RWPE2 (cell line): ENCODE measurements at regions not wholly inside any gene's neighbourhood (a gene's known extent, or its start where the extent isn't known, plus 50 kb on each side); places are given as distances from the start of the nearest gene placed in this dataset.

Experiments
- ATAC-seq: fragments of 200-7000 bp; cut with Tn5 transposase; 3 replicates; pipeline ENCODE4 v1.9.1; 2021; ENCODE audit warnings: low read depth
- DNase-seq: peaks from one replicate; pipeline ENCODE4 v3.0.0-alpha.2; 2020; ENCODE audit warnings: low spot score
- H3K27ac ChIP-seq: fragments of 450-650 bp; 2 replicates; pipeline ENCODE4 v1.5.1; 2017; ENCODE audit warnings: mild to moderate bottlenecking; ENCODE audit not compliant: poor library complexity, severe bottlenecking
- H3K27me3 ChIP-seq: fragments of 250-450 bp; sonication (Bioruptor Pico); 2 replicates; pipeline ENCODE4 v1.5.1; 2021; ENCODE audit warnings: mild to moderate bottlenecking, moderate library complexity; ENCODE audit not compliant: insufficient read depth, poor library complexity, severe bottlenecking
- H3K36me3 ChIP-seq: fragments of 250-450 bp; sonication (Bioruptor Pico); 2 replicates; pipeline ENCODE4 v1.5.1; 2020; ENCODE audit warnings: low read depth, mild to moderate bottlenecking, moderate library complexity
- H3K4me1 ChIP-seq: fragments of 250-450 bp; sonication (Bioruptor Pico); 2 replicates; pipeline ENCODE4 v1.5.1; 2021; ENCODE audit warnings: mild to moderate bottlenecking, moderate library complexity; ENCODE audit not compliant: insufficient read depth, poor library complexity, severe bottlenecking
- H3K4me3 ChIP-seq: fragments of 250-450 bp; sonication (Bioruptor Pico); 2 replicates; pipeline ENCODE4 v1.5.1; 2021; ENCODE audit warnings: mild to moderate bottlenecking, moderate library complexity; ENCODE audit not compliant: severe bottlenecking
- H3K9me3 ChIP-seq: fragments of 250-450 bp; sonication (Bioruptor Pico); 2 replicates; pipeline ENCODE4 v1.5.1; 2021; ENCODE audit warnings: mild to moderate bottlenecking, moderate library complexity; ENCODE audit not compliant: severe bottlenecking
- CTCF ChIP-seq: fragments of 450-650 bp; IDR thresholded peaks from one replicate; pipeline ENCODE4 v1.5.1; 2017; ENCODE audit warnings: mild to moderate bottlenecking, moderate library complexity; ENCODE audit not compliant: poor library complexity, severe bottlenecking

DNA sequence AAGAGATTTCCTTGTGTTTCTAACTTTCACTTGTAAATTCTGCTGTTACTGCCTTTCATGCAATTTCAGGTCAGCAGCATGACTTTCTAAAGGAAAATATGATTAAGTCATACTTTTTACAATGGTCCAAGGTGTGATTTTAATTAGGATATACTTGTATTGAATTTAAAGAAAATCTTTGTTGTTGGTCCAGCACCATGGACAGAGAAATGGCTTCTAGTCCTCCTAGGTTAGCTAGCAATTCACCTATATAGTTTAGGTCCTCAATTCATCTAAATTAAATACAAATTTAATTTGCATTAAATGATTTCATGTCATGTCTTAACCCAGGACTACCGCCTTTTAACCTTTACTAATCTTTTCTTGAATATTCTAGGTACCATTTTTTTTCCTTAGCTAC, 304.9 kb upstream of the RPS6KA3 start:
- Histone ChIP-seq H3K4me3 (no peak overlapping the region), H3K27ac (no peak overlapping the region), H3K36me3 (no peaks in the 10 kb centered on the region), H3K4me1 (no peaks in the 10 kb centered on the region), H3K27me3 (no peaks in the 10 kb centered on the region), H3K9me3 (no peaks in the 10 kb centered on the region)
- ATAC-seq (no peak), DNase-seq (no peak)
- TF ChIP-seq CTCF, result no peak

DNA sequence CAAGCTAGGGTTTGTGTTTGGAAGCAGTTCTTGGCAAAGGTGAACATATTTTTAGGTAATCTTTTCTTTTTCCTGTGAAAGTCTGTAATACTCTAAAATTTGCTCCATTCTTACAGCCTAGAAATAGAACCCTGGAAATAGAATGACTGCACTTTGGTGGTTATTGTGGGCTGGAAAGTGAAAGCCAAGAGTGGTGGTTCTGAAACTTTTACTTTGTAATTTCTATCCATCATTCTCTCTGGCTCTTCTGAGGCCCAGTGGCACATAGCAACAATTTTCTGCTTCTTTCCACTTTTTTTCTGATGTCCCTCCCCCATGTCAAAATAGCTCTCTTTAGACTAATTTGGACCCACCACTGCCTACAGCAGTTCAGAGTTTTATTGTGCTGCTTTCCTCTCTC, 300.4 kb upstream of the RPS6KA3 start:
- no peak for TF ChIP-seq CTCF
- DNase-seq, result no peak

DNA sequence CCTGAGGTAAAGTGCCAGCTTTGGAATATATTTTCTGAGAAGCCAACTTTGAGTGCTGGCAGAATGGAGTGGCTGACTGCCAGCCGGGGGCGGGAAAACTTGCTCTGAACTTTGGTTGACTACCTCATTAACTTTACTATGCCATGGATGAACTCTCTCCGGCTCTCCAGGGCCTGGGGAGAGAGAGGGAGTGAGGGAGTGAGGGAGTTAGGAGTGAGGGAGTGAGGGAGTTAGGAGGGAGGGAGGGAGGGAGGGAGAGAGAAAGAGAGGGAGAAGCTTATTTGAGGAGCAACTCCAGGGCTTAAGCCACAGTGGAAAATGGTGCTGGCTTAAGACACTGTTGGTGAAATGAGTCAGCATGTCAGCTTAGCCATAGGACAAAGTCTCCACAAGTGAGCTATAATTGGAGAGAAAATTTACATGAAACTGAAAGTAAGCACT, 280.9 kb upstream of the RPS6KA3 start:
- ATAC-seq, result no peak
- TF ChIP-seq CTCF, result no peak
- DNase-seq, result no peak

More for the DNA sequence above, 300.4 kb upstream of the RPS6KA3 start:
- Histone ChIP-seq H3K4me1 (no peaks in the 10 kb centered on the region), H3K9me3 (no peaks in the 10 kb centered on the region), H3K27ac (no peak overlapping the region), H3K4me3 (no peak overlapping the region), H3K27me3 (no peaks in the 10 kb centered on the region), H3K36me3 (no peaks in the 10 kb centered on the region)
- ATAC-seq, result no peak

DNA sequence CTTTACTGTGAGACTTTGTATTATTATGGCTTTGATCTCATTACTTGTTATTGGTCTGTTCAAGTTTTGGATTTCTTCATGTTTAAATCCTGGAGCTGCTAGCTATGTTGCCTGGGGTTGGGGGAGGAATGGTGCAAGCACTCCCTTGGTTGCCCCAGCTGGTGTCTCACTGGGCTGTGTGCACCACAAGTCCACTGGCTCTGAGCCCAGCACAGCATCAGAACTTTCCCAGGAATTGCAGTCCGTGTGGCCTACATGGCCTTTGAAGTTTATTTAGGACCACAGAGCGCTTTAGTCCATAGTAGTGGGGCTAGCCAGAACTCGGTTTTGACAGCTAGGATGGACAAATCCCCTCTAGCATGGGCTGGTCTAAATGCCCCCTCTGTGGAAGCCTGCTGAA, 278.8 kb upstream of the RPS6KA3 start:
- DNase-seq (no peak), ATAC-seq (no peak)
- H3K9me3 ChIP-seq, result no peaks in the 10 kb centered on the region
- H3K27me3 ChIP-seq, result no peaks in the 10 kb centered on the region
- no peak overlapping the region for H3K4me3 ChIP-seq
- no peaks in the 10 kb centered on the region for H3K36me3 ChIP-seq
- H3K27ac ChIP-seq, result no peak overlapping the region
- H3K4me1 ChIP-seq, result no peaks in the 10 kb centered on the region
- no peak for TF ChIP-seq CTCF

More for the DNA sequence above, 280.9 kb upstream of the RPS6KA3 start:
- no peaks in the 10 kb centered on the region for H3K36me3 ChIP-seq
- H3K4me3 ChIP-seq, result no peak overlapping the region
- no peaks in the 10 kb centered on the region for H3K27me3 ChIP-seq
- H3K27ac ChIP-seq, result no peak overlapping the region
- no peaks in the 10 kb centered on the region for H3K4me1 ChIP-seq
- no peaks in the 10 kb centered on the region for H3K9me3 ChIP-seq

DNA sequence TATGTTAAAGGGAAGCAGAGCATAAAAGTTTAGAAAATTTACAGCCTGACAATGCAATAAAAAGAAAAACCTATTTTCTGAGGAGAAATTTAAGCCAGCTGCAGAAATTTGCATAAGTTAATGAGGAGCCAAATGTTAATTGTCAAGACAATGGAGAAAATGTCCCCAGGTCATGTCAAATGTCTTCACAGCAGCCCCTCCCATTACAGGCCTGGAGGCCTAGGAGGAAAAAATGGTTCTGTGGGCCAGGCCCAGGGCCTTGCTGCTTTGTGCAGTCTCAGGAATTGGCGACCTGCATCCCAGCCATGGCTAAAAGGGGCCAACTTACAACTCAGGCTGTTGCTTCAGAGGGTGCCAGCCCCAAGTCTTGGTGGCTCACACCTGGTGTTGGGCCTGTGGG, 275.4 kb upstream of the RPS6KA3 start:
- DNase-seq, result no peak
- H3K4me1 ChIP-seq, result no peaks in the 10 kb centered on the region
- no peak for ATAC-seq
- no peaks in the 10 kb centered on the region for H3K27me3 ChIP-seq
- no peak for TF ChIP-seq CTCF
- H3K4me3 ChIP-seq, result no peak overlapping the region
- no peak overlapping the region for H3K27ac ChIP-seq
- H3K9me3 ChIP-seq, result no peaks in the 10 kb centered on the region
- no peaks in the 10 kb centered on the region for H3K36me3 ChIP-seq
